ENCODE measurements at regions not wholly inside any gene's neighbourhood (a gene's known extent, or its start where the extent isn't known, plus 50 kb on each side); places are given as distances from the start of the nearest gene placed in this dataset.

DNA sequence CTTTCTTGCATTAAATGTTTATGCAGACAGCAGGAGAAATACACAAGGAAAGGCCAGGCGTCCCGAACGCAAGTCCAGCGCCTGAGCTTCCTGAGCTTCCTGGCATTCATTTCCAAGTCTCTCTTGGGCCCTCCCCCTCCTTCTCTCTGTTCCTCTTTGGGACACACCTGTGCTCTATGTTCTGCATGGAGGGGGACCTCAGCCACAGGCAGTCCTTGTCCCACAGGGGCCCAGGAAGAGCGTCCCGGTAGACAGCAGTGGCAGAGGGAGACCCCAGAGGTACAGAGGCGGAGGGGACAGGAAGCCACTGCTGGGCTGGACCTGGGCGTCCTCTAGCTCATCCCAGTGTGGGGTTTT is 221.3 kb downstream of the C9orf50 start (continued):
- TF ChIP-seq, protein P1, sequence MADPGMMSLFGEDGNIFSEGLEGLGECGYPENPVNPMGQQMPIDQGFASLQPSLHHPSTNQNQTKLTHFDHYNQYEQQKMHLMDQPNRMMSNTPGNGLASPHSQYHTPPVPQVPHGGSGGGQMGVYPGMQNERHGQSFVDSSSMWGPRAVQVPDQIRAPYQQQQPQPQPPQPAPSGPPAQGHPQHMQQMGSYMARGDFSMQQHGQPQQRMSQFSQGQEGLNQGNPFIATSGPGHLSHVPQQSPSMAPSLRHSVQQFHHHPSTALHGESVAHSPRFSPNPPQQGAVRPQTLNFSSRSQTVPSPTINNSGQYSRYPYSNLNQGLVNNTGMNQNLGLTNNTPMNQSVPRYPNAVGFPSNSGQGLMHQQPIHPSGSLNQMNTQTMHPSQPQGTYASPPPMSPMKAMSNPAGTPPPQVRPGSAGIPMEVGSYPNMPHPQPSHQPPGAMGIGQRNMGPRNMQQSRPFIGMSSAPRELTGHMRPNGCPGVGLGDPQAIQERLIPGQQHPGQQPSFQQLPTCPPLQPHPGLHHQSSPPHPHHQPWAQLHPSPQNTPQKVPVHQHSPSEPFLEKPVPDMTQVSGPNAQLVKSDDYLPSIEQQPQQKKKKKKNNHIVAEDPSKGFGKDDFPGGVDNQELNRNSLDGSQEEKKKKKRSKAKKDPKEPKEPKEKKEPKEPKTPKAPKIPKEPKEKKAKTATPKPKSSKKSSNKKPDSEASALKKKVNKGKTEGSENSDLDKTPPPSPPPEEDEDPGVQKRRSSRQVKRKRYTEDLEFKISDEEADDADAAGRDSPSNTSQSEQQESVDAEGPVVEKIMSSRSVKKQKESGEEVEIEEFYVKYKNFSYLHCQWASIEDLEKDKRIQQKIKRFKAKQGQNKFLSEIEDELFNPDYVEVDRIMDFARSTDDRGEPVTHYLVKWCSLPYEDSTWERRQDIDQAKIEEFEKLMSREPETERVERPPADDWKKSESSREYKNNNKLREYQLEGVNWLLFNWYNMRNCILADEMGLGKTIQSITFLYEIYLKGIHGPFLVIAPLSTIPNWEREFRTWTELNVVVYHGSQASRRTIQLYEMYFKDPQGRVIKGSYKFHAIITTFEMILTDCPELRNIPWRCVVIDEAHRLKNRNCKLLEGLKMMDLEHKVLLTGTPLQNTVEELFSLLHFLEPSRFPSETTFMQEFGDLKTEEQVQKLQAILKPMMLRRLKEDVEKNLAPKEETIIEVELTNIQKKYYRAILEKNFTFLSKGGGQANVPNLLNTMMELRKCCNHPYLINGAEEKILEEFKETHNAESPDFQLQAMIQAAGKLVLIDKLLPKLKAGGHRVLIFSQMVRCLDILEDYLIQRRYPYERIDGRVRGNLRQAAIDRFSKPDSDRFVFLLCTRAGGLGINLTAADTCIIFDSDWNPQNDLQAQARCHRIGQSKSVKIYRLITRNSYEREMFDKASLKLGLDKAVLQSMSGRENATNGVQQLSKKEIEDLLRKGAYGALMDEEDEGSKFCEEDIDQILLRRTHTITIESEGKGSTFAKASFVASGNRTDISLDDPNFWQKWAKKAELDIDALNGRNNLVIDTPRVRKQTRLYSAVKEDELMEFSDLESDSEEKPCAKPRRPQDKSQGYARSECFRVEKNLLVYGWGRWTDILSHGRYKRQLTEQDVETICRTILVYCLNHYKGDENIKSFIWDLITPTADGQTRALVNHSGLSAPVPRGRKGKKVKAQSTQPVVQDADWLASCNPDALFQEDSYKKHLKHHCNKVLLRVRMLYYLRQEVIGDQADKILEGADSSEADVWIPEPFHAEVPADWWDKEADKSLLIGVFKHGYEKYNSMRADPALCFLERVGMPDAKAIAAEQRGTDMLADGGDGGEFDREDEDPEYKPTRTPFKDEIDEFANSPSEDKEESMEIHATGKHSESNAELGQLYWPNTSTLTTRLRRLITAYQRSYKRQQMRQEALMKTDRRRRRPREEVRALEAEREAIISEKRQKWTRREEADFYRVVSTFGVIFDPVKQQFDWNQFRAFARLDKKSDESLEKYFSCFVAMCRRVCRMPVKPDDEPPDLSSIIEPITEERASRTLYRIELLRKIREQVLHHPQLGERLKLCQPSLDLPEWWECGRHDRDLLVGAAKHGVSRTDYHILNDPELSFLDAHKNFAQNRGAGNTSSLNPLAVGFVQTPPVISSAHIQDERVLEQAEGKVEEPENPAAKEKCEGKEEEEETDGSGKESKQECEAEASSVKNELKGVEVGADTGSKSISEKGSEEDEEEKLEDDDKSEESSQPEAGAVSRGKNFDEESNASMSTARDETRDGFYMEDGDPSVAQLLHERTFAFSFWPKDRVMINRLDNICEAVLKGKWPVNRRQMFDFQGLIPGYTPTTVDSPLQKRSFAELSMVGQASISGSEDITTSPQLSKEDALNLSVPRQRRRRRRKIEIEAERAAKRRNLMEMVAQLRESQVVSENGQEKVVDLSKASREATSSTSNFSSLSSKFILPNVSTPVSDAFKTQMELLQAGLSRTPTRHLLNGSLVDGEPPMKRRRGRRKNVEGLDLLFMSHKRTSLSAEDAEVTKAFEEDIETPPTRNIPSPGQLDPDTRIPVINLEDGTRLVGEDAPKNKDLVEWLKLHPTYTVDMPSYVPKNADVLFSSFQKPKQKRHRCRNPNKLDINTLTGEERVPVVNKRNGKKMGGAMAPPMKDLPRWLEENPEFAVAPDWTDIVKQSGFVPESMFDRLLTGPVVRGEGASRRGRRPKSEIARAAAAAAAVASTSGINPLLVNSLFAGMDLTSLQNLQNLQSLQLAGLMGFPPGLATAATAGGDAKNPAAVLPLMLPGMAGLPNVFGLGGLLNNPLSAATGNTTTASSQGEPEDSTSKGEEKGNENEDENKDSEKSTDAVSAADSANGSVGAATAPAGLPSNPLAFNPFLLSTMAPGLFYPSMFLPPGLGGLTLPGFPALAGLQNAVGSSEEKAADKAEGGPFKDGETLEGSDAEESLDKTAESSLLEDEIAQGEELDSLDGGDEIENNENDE (IDR thresholded peaks at IDR 0.05; ENCODE audit: insufficient replicate concordance, low read length), result no peak
- TF ChIP-seq, protein P2, sequence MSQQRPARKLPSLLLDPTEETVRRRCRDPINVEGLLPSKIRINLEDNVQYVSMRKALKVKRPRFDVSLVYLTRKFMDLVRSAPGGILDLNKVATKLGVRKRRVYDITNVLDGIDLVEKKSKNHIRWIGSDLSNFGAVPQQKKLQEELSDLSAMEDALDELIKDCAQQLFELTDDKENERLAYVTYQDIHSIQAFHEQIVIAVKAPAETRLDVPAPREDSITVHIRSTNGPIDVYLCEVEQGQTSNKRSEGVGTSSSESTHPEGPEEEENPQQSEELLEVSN (IDR thresholded peaks at IDR 0.05), result no peak
